Islet precursor cell (in vitro differentiated cells): ENCODE measurements at regions not wholly inside any gene's neighbourhood (a gene's known extent, or its start where the extent isn't known, plus 50 kb on each side); places are given as distances from the start of the nearest gene placed in this dataset.

Experiments used
- DNase-seq: peaks from one replicate; pipeline ENCODE4 v3.0.0-alpha.2; 2018

DNA sequence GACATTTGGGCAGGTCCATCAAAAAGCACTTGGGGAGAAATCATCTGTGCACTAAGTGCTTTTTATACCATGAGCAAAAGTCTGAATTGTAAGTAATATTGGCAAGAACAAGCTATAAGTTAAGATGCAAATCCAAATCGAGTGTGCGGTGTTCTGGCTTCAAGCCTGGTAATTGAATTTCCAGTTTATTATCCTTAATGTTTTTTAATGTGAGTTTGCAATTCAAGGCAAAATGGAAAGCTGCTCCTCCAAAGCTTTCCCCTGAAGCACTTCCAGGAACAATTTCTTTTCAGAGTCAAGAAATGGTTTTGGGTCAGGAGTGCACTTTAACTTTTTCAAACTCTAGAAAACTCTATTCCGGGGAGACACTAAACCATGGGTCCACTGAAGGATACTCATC, 445.7 kb downstream of the TOX3 start:
- DNase-seq: no peak

DNA sequence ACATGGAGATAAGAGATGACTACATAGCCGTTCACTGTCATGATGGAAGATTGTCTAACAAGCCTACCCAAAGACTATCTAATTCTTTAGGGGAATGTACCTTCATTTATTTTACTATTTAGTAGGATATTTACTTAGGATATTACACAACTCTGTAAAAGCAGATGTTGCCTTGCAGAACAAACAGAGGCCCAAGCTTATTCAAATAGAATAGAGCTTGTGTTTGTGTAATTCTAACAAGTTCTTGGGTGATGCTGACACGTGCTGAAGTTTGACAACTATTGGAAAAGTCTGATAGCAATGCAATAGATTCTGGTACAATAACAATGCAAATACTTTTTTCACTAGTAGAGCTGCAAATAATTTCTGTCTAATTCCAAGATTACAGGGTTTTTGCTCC, 447.6 kb downstream of the TOX3 start:
- no peak for DNase-seq

DNA sequence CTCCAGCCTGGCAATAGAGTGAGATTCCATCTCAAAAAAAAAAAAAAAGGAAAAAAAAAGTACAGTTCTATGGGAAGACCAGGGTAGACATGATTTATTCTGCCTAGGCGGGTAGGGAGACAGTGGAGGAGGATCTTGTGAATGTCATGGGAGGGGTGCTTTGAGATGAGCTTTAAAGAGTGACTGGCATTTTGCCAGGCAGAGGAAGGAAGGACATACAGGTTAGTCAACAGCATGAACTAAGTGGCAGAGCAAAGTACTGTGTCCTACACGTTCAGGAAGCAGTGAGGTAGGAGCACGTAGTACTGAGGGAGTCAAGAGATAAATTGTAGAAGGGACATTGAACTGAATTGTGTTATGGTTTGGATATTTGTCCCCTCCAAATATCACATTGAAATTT, 451.5 kb downstream of the TOX3 start:
- no peak for DNase-seq

DNA sequence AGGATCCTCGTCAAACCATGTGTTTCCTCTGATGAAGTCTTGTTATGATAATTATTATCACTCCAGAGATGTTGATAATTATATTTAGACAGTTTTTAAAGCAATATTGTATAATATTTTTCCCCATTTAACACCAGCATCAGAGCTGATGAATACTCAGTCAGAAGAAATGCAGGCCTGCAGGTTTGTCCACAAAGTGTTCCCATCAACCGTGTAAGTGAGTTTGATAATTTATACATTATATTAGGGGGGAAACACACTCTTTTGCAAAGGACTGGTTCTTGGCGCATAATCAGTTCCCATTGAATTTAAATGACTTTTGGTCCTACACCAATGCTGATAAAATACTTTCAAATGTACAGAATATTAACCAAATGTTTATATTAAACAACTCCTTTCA, 454.8 kb downstream of the TOX3 start:
- DNase-seq: no peak

DNA sequence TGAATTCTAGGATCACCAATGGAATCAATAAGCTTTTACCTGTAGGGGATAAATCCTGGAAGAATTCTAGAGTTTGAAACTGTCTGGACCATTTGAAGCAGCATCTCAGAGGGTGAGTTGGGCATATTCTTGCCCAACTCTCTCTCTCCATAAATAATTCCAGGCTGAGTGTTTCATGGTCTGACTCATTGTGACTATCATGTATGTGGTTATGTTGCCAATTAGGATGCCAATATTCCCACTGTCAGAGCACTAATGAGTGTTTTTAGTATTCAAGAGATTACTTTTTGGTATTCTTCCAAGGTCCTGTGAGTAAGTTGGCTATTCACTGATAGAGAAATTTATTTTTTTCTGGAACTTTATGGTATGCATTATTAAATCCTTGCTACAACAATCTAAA, 456.9 kb downstream of the TOX3 start:
- DNase-seq: no peak

DNA sequence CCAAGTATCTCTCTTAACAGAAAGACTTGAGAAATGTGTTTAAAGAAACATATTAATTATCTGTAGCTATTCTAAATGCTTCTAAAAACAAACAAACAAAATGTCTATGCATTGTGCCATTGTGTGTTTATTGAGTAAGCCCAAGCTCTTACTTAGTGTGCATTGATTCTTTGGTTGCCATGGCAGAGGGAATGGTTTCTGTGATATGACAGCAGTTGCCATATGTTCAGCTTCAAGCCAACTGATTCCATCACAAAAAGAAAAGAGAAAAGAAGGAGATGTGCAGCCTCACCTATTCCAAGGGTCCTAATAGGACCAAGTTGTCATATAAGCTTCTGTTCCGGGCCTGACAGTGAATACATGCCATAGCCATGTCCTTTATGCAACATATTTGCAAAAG, 457.5 kb downstream of the TOX3 start:
- no peak for DNase-seq

DNA sequence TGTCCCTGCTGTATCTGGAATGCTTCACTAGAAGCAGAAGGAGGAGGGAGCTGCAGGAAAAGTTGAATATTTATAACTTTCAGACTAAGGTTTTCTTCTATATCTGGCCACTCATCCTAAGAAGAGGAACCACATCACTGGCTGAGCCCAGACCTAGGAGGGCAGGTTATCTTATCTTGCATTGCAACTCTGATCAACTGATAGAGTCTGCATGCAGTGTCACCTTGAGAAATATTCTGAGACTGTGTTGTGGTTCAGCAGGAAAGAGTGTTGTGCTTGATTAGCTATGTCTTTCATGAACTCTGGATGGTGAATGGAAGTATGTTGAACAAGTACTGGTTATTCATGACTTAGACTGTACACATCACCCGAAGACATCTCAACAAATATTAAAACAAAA, 460.0 kb downstream of the TOX3 start:
- no peak for DNase-seq

DNA sequence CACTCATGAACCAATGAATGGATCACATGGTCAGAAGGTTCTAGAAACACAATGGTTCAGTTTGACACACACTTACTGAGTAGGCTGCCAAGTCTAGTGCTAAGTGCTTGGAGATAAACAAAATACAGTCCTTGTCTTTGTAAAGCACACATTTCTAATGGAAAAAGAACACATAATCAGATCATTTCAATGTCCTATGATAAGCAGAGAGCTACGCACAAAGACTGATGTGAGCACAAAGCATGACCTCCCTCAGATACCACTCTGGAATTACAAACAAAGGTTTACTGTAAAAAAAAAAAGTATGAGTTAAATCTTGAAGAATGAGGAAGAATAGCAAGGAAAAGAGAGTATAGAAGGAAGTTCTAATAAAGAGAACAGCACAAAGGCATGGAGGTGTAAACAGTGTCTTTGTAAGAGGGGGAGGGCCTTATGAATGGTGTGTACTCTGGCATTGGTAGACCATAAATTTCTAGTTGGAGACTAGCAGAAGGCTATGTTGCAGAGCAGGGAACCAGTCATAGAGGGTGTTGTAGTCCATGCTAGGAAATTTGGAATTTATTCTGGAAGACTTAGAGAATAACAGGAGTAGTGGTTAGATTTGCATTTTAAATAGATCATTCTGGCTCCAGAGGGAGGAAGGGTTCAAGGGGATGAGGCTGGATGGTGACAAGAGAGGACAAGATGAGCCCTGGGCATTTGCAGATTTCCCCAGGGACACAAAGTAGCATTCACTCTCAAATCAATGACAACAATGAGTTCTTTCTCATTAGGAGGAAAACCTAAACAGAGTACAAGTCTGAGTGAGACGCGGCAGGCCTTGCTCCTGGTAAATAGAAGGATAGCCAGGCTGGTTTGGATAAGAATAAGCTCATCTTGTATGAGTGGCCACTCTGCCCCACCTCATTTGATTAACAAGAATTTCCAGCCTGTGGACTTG, 468.0 kb downstream of the TOX3 start:
- DNase-seq: no peak

DNA sequence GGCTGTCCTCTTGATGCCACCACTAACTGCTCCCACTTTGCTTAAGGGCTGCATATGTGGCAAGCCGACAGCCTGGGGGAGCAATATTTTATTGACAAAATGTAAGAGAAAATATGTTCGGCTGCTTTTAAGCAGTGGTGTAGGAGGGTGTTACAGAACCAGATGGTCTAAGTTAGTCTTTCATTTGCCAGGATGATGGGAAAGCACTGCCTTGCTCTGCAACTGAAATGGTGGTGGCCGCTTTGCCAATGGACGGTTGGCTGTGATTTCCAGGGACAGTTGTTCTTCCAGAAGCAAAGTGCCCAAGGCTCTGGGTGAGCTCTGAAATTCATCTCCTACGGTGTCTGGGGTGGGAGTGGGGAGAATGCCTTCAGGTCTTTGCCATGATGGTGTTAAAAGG, 469.3 kb downstream of the TOX3 start:
- no peak for DNase-seq

DNA sequence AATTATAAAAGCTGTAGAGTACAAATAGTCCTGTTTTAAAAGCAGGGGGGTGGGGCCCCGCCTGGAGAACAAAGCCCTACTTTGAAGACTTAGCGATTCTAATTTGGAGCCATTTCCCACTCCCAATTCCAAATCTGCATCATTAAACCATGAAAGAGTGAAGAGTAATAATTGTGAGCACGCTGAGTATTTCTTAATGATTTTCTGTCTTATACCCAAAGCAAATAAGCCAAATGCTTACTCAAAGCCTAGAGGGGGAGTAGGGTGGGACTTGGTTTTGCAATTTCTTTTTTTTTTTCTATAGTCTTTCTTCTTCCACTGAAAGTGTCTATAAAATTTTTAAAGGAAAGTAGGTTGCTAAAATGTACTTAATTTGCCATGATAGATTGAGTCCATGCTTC, 470.1 kb downstream of the TOX3 start:
- DNase-seq: no peak

DNA sequence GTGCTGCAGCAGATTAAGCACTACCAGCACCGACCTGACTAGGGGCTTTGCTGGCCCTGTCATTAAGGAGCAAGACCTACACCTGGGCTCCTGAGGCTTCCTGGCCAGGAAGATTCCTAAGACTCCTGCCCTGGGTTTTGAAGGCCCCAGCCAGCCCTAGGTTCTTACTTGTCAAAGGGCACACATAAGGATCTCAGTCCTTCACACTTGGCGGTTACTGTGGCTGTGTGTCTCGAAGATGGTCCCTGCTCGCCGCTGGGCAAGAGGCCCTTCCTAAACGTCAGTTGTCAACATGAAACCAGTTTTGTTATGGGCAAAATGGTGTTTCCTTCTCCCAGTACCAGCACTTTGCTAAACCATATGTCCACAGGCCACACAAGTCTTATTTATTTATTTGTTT, 470.6 kb downstream of the TOX3 start:
- no peak for DNase-seq

DNA sequence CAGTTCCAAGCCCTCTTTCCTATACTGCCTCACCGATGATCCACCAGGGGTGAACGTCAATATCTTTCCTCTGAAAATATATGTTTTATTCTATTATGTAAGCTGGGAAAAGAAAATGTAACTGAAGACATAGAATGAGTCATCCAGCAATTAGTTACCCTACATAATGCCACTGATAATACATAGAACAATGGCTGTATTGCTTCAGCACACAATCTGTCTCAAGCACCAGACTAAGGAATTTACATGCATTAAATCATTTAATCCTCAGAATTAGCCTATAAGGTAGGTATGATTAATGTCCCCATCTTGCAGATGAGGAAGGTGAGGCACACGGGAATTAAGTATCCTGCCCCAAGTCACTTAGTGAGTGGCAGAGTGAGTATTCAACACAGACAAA, 472.8 kb downstream of the TOX3 start:
- no peak for DNase-seq

DNA sequence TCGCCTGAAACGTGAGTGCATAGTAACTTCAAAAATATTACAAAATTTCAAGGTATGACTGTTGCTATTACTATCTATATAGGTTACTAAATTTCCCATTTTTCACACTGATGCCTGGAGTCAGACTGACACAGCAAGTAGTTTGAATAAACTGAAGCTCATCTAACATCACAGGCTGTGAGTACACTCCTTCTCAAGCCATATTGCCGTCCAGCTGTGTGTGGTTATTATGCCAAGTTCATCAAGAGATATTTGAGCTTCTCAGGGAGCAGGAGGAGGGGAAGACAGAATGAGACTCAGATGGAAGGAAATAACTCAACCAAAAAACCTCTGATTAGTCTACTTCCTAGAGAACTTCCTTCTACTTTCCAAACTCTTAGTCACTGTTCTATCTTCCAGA, 473.9 kb downstream of the TOX3 start:
- DNase-seq: no peak

DNA sequence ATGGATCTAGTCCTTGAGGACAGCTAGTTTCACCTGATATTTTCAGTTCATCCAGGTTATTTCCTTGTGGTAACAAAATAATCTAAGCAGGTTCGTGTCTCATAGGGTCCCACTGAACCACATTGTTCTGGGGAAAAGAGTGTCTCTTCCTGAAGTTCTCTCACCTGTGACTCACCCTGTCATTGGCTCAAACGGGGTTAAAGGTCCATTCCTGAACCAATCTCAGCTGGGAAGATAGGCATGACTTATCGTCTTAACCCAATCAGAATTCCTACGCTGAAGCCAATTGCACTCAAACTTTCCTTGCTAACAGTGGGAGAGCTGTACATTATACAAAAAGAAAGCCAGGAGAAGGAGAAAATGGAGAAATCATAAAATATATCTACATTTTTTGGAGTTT, 475.8 kb downstream of the TOX3 start:
- no peak for DNase-seq

DNA sequence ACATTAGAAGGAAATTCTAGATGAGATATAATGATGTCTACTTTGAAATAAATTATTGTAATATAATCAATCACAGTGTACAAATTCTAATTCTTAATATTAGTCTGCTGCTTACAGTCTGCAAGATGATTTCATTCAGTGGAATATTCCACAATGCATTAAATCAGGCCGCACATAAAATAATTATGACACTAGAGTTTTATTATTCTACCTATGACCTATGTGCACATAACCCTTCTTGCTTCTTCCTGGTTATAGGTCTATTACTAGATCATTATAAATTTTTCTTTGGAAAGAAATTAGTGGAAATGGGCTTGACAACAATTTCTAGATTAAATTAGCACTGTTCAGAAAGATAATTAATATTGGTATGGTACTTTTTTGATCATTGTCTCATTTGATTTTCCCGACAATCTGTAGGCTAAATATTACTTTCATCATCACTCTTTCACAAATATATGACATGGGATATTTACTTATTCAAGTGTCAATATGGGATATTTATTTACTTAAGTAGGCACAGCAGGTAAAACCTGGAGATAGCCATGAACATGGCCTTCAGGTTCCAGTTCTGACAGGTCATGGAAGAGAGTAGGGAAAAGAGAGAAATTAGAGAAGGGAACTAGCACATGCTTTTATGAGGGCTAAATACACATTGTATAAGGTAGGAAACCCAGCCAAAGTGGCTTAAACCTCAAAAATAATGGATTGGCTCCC, 476.4 kb downstream of the TOX3 start:
- no peak for DNase-seq

DNA sequence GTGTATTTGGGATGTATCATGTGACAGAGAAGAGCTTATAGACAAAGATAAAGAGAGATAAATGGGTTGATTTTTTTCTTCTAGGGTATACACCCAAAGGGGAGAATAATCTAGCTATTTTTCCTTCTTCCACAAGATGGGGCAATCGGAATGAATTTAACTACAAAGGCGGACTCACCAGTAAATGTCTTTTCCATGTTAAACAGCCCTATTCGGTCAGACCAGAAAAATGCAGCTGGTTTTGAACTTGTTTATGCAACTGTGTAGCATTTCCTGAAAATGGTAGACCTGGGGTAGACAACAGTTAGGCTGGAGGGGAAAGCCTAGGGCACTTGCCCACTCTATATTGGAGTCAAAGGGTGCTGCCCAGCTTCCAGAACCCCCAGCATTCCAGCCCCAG, 477.1 kb downstream of the TOX3 start:
- DNase-seq: no peak

DNA sequence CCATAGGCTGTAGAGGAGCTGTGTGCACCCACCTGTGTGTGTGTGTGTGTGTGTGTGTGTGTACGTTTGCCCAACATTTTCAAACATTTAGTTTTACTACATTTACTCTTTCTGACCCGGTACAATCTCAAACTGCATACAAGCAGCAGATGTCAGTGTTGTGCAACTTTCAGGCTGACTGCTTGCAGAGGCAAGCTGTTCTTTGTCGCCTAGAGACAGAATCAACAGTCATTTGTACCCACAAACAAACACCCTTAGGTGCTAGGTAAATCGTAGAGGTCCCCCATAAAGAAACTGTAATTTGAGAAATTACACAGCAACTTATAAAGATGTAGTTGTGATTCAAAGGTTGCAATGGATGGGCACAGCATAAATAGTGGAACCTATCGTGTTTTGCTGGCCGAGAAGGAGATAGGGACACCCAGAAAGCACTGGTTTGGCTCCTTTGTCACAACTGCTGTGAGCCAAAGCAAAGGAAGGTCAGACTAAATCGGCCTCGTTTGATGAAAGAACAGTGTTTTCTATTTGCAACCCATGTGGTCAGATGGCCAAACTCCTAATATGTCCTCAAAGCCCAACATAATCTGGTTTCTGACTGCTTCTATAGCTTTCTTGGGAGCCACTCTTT, 478.4 kb downstream of the TOX3 start:
- peak; percentile 68 for DNase-seq

DNA sequence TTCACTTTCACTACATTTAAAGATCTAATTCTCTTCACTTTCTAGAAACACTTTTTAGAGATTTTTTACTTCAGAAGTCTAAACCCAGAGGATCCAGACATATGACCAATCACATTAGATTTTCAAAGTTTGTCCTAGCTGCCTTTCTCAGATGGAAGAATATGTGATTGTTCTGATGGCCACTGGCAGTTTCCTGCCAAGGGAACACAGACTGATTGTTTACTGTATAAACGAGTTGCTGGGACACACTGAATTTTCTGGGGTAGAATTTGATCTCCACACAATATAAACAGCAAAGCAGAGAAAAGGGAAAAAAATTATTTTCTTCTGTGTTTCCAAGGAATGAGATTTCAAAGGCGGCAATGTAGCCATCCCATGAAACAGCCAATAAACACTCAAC, 480.0 kb downstream of the TOX3 start:
- no peak for DNase-seq

DNA sequence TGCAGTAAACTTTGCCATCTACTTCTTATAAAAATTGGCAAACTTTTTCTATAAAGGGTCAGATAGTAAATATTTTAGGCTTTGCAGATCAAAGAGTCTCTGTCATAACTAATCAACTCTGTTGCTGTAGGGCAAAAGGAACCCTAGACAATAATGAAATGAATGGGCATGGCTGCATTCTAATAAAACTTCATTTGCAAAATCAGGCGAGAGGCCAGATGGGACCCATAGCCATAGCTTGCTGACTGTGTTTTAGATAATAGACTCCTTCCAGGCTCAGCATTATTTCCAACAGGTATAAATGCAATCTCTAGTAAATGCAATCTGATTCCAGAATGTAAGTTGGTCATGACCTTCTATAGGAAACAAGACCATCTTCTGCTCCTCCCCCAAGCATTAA, 490.7 kb downstream of the TOX3 start:
- DNase-seq: no peak

DNA sequence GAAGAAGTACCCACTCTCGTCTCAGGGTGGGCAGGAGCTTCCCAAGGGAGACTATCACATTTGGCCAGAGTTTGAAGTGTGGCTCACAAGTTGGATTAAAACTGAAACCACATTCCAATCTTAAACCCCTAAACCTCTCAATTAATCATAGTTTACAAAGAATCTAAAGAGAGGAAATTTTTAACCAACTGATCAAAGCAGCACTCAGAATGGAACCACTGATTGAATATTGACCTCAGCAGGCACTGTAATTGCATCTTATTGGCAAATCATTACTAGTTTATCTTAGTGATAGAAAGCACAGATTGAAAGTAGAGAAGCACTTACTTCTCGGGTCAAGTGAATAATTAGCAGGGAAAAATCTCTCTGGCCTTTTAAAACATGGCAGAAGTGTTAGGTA, 491.6 kb downstream of the TOX3 start:
- no peak for DNase-seq

DNA sequence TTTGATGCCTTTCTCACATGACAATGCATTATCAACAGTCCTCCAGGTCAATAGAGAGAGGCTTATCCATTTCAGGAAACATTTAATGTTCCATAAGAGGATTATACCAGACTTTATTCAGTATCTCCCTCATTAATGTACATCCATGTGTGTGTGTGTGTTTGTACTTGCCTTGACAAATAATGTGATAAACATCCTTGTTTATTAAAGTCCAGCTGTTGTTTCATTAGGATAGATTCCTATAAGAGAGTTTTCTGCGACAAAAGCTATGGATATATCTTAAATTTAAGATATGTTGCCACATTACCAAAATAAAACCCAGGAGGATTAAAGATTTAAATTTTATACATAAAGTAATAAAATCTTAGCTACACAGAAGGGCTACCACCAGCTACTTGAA, 492.6 kb downstream of the TOX3 start:
- no peak for DNase-seq

DNA sequence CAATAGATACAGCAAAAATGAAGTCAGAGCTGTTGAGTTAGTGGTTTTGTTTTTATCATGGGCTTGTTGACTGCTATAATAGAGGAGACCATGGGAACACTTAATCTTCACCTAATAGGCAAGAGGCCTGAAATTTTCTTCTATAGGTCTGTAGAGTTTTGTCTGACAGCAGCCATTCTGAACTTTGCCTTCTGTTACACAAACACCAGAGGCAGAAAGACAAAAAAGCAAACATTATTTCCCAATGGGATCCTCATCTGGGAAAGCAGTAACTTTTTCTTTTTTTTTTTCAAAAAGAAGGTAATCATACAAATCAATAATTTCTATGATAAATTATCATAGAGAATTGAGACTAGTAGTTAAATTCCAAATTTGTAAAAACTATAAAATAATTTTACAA, 494.1 kb downstream of the TOX3 start:
- DNase-seq: no peak

DNA sequence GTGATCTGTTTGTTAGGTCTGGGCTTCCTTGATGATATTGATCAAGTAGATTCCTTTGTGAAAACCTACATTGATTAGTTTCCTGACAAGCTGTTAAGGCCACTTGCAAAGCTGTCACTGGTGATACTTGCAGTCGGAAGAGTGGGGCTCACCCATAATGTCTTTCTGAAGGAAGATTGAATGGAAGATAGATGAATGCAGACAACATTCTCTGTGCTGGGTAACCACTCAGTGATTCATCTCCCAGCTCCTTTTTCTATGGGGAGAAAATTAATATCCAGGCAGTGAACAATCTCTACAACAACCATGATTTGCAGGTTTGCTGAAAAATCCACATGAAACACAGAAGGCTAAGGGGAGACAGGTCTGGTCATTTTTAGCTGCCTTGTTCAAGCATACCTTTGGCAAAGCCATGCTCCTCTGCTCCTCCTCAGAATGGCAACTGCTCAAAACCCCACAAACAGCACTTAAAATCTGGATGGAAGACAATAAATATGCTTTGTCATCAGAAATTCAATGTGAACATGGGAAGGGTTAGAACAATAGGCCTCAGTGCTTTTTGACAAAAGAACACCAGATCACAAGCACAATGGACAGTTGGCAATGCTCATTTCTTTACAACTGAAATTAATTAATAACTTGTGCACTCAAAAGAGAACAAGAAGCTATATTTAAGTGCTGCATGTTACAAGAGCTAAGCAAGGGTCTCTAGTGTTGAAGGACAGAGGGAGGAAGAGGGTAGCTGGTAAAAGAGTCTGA, 495.4 kb downstream of the TOX3 start:
- no peak for DNase-seq
